CD4-positive, alpha-beta T cell treated with Interleukin-4 for 4 hours (primary cell): ENCODE measurements at regions not wholly inside any gene's neighbourhood (a gene's known extent, or its start where the extent isn't known, plus 50 kb on each side); places are given as distances from the start of the nearest gene placed in this dataset.
"Not testable (repeated sequence)": the region's sequence is repeated elsewhere in the genome, so short reads cannot be mapped to it uniquely, and the experiment has no call there.

ENCODE experiments used
- DNase-seq: peaks from one replicate; pipeline ENCODE4 v3.0.0-alpha.2; 2020

- DNase-seq = no peak
Observed at GRCh38 chr13:21883713-21884112, 212.8 kb downstream of the FGF9 start.

- DNase-seq = no peak
Observed at GRCh38 chr13:21884299-21884909, 213.5 kb downstream of the FGF9 start.

DNA sequence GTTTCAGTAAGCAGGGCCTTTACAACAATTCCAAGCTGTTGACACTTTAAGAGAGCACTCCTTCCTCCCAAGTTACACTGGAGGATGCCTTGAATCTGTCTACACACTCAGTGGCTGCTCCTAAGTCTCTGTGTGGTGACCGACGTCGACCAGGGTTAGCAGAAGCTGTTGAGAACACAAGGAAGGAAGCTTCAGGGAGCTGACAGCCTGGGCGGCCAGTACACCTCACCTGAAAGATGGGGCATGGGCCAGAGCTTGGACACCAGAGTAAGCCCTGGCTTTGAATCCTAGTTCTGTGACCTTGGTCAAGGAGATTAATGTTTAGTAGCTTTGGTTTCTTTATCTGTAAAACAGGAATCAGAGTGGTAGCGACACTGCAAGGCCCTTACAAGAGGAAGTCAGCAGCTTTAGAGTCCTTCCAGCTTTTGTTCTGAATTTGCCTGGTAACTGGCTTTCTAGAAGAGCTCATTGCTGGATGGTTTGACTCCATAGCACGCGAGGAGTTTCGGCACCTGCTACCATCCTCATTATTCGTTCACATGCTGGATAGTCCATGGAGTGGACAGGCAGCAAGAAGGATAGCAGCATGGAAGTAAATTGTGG is 214.2 kb downstream of the FGF9 start:
- no peak for DNase-seq

GRCh38 chr13:21885714-21886224 is 214.9 kb downstream of the FGF9 start:
- no peak for DNase-seq

DNA sequence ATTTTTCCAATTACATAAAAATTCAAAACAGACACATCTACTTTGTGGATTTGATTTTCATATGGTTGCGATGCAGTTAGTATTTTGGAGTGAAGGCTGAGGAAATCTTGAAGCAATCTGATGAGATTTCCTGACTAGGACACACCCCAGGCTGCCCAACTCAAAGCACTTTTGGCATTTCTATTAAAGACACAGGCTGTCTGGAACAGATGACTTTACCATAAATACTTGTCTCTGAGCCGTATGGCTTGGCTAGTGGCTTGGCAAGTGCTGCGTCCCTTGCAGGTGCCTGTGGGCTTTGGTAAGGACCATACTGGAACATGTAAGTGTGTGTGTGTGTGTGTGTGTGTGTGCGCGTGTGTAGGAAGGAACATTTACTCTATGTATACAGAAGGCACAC is 218.8 kb downstream of the FGF9 start:
- DNase-seq = no peak

DNA sequence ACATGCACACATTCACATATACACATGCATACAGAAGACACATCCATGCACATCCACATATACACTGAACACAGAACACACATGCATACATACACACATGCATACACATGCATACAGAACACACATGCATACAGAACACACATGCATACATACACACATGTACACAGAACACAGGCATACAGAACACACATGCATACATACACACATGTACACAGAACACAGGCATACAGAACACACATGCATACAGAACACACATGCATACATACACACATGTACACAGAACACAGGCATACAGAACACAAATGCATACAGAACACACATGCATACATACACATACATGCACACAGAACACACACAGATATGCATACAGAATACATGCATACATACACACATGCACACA is 219.3 kb downstream of the FGF9 start:
- DNase-seq = not testable (repeated sequence)

GRCh38 chr13:21894091-21894490 is 223.2 kb downstream of the FGF9 start:
- no peak for DNase-seq

- DNase-seq = no peak
Observed at GRCh38 chr13:21894703-21895699, 224.1 kb downstream of the FGF9 start.

GRCh38 chr13:21895779-21896178 is 224.9 kb downstream of the FGF9 start:
- no peak for DNase-seq

- no peak for DNase-seq
Observed at GRCh38 chr13:21897161-21897560, 226.3 kb downstream of the FGF9 start.

- no peak for DNase-seq
Observed at GRCh38 chr13:21898459-21898858, 227.6 kb downstream of the FGF9 start.

- DNase-seq = no peak
Observed at GRCh38 chr13:21898945-21899344, 228.1 kb downstream of the FGF9 start.

DNA sequence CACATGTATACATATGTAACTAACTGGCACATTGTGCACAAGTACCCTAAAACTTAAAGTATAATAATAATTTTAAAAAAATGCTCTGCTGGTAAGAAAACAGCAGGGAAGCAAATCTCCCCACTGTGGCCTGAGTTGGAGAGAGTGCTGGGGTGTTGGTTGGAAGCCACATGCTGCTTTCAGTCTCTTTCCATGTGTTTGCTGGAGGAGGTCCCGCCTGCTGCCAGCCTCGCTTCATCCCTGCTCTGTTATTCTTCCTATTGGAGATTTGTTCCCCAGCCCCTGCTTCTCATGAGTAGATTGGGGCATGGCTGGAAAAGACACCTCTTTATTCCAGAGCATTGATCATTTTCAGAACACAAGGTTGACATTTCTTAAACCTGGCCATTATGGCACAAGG is 230.5 kb downstream of the FGF9 start:
- DNase-seq = no peak

- no peak for DNase-seq
Observed at GRCh38 chr13:21901811-21902708, 231.2 kb downstream of the FGF9 start.

- no peak for DNase-seq
Observed at GRCh38 chr13:21902709-21903098, 231.8 kb downstream of the FGF9 start.

DNA sequence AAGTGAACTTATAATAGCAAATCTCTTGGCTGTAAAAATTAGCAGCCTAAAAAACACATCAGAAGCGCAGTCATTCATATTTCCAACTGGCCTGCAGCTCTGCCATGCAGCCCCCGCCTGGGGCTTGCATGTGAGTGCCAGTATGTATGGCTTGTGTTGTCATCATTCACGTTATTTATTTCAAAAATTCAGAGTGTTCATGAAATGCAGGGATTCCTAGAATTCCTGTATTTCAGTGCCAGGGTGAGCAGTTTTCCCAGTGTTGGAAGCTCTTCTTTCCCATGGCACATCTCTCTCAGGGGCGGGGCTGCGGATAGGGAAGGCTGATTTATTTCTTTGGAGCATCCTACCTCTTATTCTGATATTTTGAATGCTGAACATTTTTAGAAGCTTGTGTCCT is 234.6 kb downstream of the FGF9 start:
- DNase-seq = no peak

- no peak for DNase-seq
Observed at GRCh38 chr13:21909331-21909730, 238.5 kb downstream of the FGF9 start.

GRCh38 chr13:21910546-21910945 is 239.7 kb downstream of the FGF9 start:
- DNase-seq = no peak

GRCh38 chr13:21911646-21912298 is 240.9 kb downstream of the FGF9 start:
- DNase-seq = no peak

DNA sequence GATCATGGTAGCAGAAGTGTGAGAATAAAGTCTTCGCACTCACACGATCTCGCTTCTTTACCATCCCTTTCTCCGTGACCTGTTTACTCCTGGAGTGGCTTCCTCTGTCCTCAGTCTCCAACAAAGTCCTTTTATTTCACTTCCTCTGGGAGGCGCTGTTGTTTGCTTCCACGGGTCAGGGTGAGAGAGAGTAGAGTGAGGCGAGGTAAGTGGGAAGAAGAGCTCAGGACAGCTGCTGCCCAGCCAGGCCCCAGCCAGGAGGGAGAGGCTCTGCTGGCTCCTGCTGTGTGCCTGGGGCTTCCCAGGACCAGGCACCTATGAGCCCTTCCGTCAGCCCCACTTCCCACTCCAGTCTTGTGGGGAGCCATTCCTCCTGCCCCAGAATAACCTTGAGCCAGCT is 242.1 kb downstream of the FGF9 start:
- DNase-seq = no peak

- no peak for DNase-seq
Observed at GRCh38 chr13:21917086-21918015, 246.5 kb downstream of the FGF9 start.
